HCT116 (cell line): ENCODE measurements at regions not wholly inside any gene's neighbourhood (a gene's known extent, or its start where the extent isn't known, plus 50 kb on each side); places are given as distances from the start of the nearest gene placed in this dataset.
"Not testable (repeated sequence)": the region's sequence is repeated elsewhere in the genome, so short reads cannot be mapped to it uniquely, and the experiment has no call there.

Source experiments
- ATAC-seq: fragments of 200-7000 bp; cut with Tn5 transposase; 2 replicates; pipeline ENCODE4 v1.9.1; 2020; ENCODE audit warnings: mild to moderate bottlenecking, moderate library complexity
- BruUV-seq: library from RNA; stranded (reverse); fragments of 400-500 nt; replicated peaks from 2 replicates; lab custom pipeline; 2021; lab: Mats Ljungman, UMichigan
- CTCF ChIA-PET: fragments of 300-600 bp; sonication (Branson Sonifier 250); formaldehyde crosslinking; loops from one replicate; lab custom pipeline; 2021; ENCODE audit warnings: antibody characterized with exemption; lab: Charles Lee
- POLR2A ChIA-PET: fragments of 300-600, 350-600 bp; sonication (Branson Sonifier 250); formaldehyde crosslinking; loops from one replicate; lab custom pipeline; 2021; ENCODE audit warnings: antibody characterized with exemption; lab: Charles Lee
- RAD21 ChIA-PET, 2 experiments: fragments of 300-600 bp; sonication (Branson Sonifier 250); formaldehyde crosslinking; loops; one replicate each; lab custom pipeline; 2023; ENCODE audit warnings: low total read pairs in 2 of 2; ENCODE audit not compliant: uncharacterized antibody in 2 of 2, unreplicated experiment in 2 of 2, low non-redundant PET in 1 of 2; lab: Charles Lee
- DNase-seq: peaks from one replicate; pipeline ENCODE4 v3.0.0-alpha.2; 2010; ENCODE audit warnings: low read depth, low spot score
- H2AFZ ChIP-seq: fragments of 200-600 bp; shearing (Covaris generic), sonication (generic); 2 replicates; pipeline ENCODE4 v1.6.1; 2017; ENCODE audit warnings: low read depth, mixed run types, mixed read lengths, antibody characterized with exemption, low read length; ENCODE audit not compliant: poor library complexity, severe bottlenecking
- H3K27ac ChIP-seq: 2 replicates; pipeline ENCODE4 v1.5.1; 2012; ENCODE audit warnings: low read depth, low read length
- H3K27me3 ChIP-seq: fragments of 200-600 bp; sonication (generic); 2 replicates; pipeline ENCODE4 v1.6.1; 2016; ENCODE audit warnings: mixed run types, low read length, mixed read lengths; ENCODE audit not compliant: insufficient read depth
- H3K36me3 ChIP-seq, 2 experiments: fragments of 200-500 bp in 1 of 2; fragments of 200-600 bp in 1 of 2; sonication (Bioruptor generic) in 1 of 2; sonication (generic) in 1 of 2; 2 replicates each; pipeline versions ENCODE4 v1.5.1 to v1.6.1; 2014 to 2016; ENCODE audit warnings: low read length in 2 of 2, inconsistent platforms in 1 of 2, mixed read lengths in 1 of 2, mixed run types in 1 of 2; ENCODE audit not compliant: insufficient read depth in 2 of 2, control insufficient read depth in 1 of 2
- H3K4me1 ChIP-seq, 2 experiments: fragments of 200-600 bp in 1 of 2; sonication (generic) in 1 of 2; 2 replicates each; pipeline versions ENCODE4 v1.5.1 to v1.6.1; 2012 to 2017; ENCODE audit warnings: low read length in 2 of 2, inconsistent platforms in 1 of 2, mild to moderate bottlenecking in 1 of 2, mixed read lengths in 1 of 2, mixed run types in 1 of 2, moderate library complexity in 1 of 2; ENCODE audit not compliant: insufficient read depth in 2 of 2, control insufficient read depth in 1 of 2
- H3K4me2 ChIP-seq: fragments of 200-600 bp; sonication (generic); 2 replicates; pipeline ENCODE4 v1.6.1; 2017; ENCODE audit warnings: mixed run types, low read length, mixed read lengths
- H3K4me3 ChIP-seq, 2 experiments: fragments of 200-600 bp in 1 of 2; sonication (generic) in 1 of 2; replicated peaks in 1 of 2; 2 replicates each; pipeline ENCODE4 v1.5.1; 2011 to 2016; ENCODE audit warnings: low read length in 2 of 2, control low read depth in 1 of 2, low read depth in 1 of 2, mild to moderate bottlenecking in 1 of 2, mixed read lengths in 1 of 2, mixed run types in 1 of 2
- H3K79me2 ChIP-seq: fragments of 200-600 bp; sonication (generic); 2 replicates; pipeline ENCODE4 v1.6.1; 2017; ENCODE audit warnings: mild to moderate bottlenecking, mixed run types, low read length, moderate library complexity, mixed read lengths; ENCODE audit not compliant: insufficient read depth
- H3K9ac ChIP-seq: fragments of 200-600 bp; sonication (generic); 2 replicates; pipeline ENCODE4 v1.6.1; 2016; ENCODE audit warnings: low read length, mixed read lengths
- H3K9me2 ChIP-seq: fragments of 200-600 bp; sonication (generic), shearing (Covaris generic); 2 replicates; pipeline ENCODE4 v1.6.1; 2017; ENCODE audit warnings: mixed run types, mild to moderate bottlenecking, moderate library complexity; ENCODE audit not compliant: insufficient read depth
- H3K9me3 ChIP-seq, 2 experiments: fragments of 200-500 bp in 1 of 2; fragments of 200-600 bp in 1 of 2; sonication (Bioruptor generic) in 1 of 2; sonication (generic) in 1 of 2; 2 replicates each; pipeline ENCODE4 v1.6.1; 2014 to 2017; ENCODE audit warnings: low read length in 2 of 2, mixed read lengths in 2 of 2, inconsistent platforms in 1 of 2, low read depth in 1 of 2, mild to moderate bottlenecking in 1 of 2, mixed run types in 1 of 2, moderate library complexity in 1 of 2; ENCODE audit not compliant: control insufficient read depth in 1 of 2, insufficient read depth in 1 of 2
- H4K20me1 ChIP-seq: fragments of 200-600 bp; sonication (generic), shearing (Covaris generic); 2 replicates; pipeline ENCODE4 v1.6.1; 2017; ENCODE audit warnings: mixed run types, mild to moderate bottlenecking, moderate library complexity; ENCODE audit not compliant: insufficient read depth
- ATF3 ChIP-seq: IDR thresholded peaks from 2 replicates; pipeline ENCODE4 v1.6.1; 2012
- CBX3 ChIP-seq: IDR thresholded peaks from 2 replicates; pipeline ENCODE4 v1.6.1; 2012; ENCODE audit warnings: low read depth
- CTCF ChIP-seq, 3 experiments: fragments of 200-600 bp in 1 of 3; sonication (generic) in 1 of 3; IDR thresholded peaks in 2 of 3; conservative IDR thresholded peaks in 1 of 3; 2 replicates each; pipeline ENCODE4 v1.5.1; 2012 to 2017; ENCODE audit warnings: low read depth in 2 of 3, low read length in 2 of 3, antibody characterized with exemption in 1 of 3, borderline replicate concordance in 1 of 3, control low read depth in 1 of 3, mild to moderate bottlenecking in 1 of 3, mixed read lengths in 1 of 3, mixed run types in 1 of 3, moderate library complexity in 1 of 3; ENCODE audit not compliant: insufficient read depth in 1 of 3
- ELF1 ChIP-seq: IDR thresholded peaks from 2 replicates; pipeline ENCODE4 v1.6.1; 2012; ENCODE audit warnings: low read depth, borderline replicate concordance
- EZH2phosphoT487 ChIP-seq: fragments of 200-600 bp; IDR thresholded peaks from 2 replicates; pipeline ENCODE4 v1.6.1; 2018; ENCODE audit warnings: antibody characterized with exemption, borderline replicate concordance
- FOSL1 ChIP-seq: IDR thresholded peaks from 2 replicates; pipeline ENCODE4 v1.6.1; 2012; ENCODE audit warnings: low read depth
- POLR2A ChIP-seq: IDR thresholded peaks from 2 replicates; pipeline ENCODE4 v1.7.0; 2011; ENCODE audit warnings: borderline replicate concordance; ENCODE audit not compliant: insufficient read depth, insufficient read length; ENCODE audit errors: extremely low read depth
- RAD21 ChIP-seq: IDR thresholded peaks from 2 replicates; pipeline ENCODE4 v1.6.1; 2012; ENCODE audit warnings: low read depth, mild to moderate bottlenecking
- SIN3A ChIP-seq: IDR thresholded peaks from 2 replicates; pipeline ENCODE4 v1.6.1; 2012; ENCODE audit warnings: low read depth
- SP1 ChIP-seq: IDR thresholded peaks from 2 replicates; pipeline ENCODE4 v1.6.1; 2012; ENCODE audit warnings: low read depth
- SRF ChIP-seq: IDR thresholded peaks from 2 replicates; pipeline ENCODE4 v1.6.1; 2012; ENCODE audit warnings: low read depth
- TCF7L2 ChIP-seq: IDR thresholded peaks from 2 replicates; pipeline ENCODE4 v1.7.0; 2011; ENCODE audit warnings: borderline replicate concordance, inconsistent platforms; ENCODE audit not compliant: insufficient read depth, insufficient read length; ENCODE audit errors: extremely low read depth
- YY1 ChIP-seq: IDR thresholded peaks from 2 replicates; pipeline ENCODE4 v1.6.1; 2011; ENCODE audit warnings: low read length, low read depth, moderate library complexity, mild to moderate bottlenecking; ENCODE audit not compliant: insufficient replicate concordance; ENCODE audit errors: extremely low read depth
- ZBTB33 ChIP-seq: IDR thresholded peaks from 2 replicates; pipeline ENCODE4 v1.6.1; 2011; ENCODE audit warnings: mild to moderate bottlenecking, low read length, moderate library complexity; ENCODE audit not compliant: insufficient replicate concordance; ENCODE audit errors: extremely low read depth
- ZNF274 ChIP-seq: fragments of 200-500 bp; sonication (Bioruptor generic); IDR thresholded peaks from 2 replicates; pipeline ENCODE4 v1.6.1; 2014; ENCODE audit warnings: mild to moderate bottlenecking, low read depth, low read length, inconsistent platforms
- intact Hi-C: fragments of 100-400 bp; cut with micrococcal nuclease; formaldehyde crosslinking; loops from 2 replicates; pipeline ENCODE4 v1.10.0; 2022

DNA sequence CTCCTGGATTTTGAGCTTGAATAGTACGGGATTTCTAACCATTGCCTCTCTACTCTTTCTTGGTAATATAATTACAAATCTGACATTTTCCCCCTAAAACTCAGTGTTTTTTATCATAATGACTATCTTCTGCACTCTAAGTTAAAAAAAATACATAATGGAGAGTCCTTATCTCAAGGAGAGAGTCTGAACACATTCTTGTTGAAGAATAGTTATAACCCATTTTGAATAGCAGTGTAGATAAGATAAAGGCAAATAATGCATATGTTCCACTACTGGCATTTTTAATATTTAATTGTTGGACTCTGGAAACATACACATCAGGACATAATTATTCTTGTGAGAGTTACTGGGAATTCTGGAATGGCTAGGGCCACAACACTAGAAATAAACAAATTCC lies 456.5 kb upstream of the ANO5 start:
- H3K36me3 ChIP-seq = no peaks in the 10 kb centered on the region
- H3K4me3 ChIP-seq = no peak overlapping the region
- ChIA-PET CTCF (no interaction called here), RAD21 (no interaction called here), POLR2A (no interaction called here)
- intact Hi-C loops = no loop called here
- H3K79me2 ChIP-seq = no peaks in the 10 kb centered on the region
- H3K27me3 ChIP-seq = no peaks in the 10 kb centered on the region
- H3K9me3 ChIP-seq = peaks cover 4 to 14% of the 10 kb centered on the region in 2 experiments; a peak in 2 of 4 replicates
- BruUV-seq = no TSS peak
- H3K4me2 ChIP-seq = no peak overlapping the region
- TF ChIP-seq SRF = no peak
- TF ChIP-seq ELF1 = no peak
- TF ChIP-seq YY1 = no peak
- no peak for TF ChIP-seq ATF3
- no peak for TF ChIP-seq SP1
- TF ChIP-seq EZH2phosphoT487 = no peak
- no peak for TF ChIP-seq POLR2A
- TF ChIP-seq FOSL1 = no peak
- no peak for TF ChIP-seq CTCF (IDR thresholded peaks at IDR 0.05 in 2 of 3, conservative IDR thresholded peaks at IDR 0.05 in 1 of 3; ENCODE audit: borderline replicate concordance in 1 of 3, insufficient read depth in 1 of 3, low read depth in 2 of 3, low read length in 2 of 3)
- no peak for TF ChIP-seq CBX3
- no peak for TF ChIP-seq TCF7L2
- no peak for TF ChIP-seq SIN3A
- no peak for TF ChIP-seq ZNF274
- TF ChIP-seq ZBTB33 = no peak
- no peak for TF ChIP-seq RAD21
- H3K9ac ChIP-seq = no peak overlapping the region
- ATAC-seq (no peak), DNase-seq (no peak)
- no peak overlapping the region for H3K27ac ChIP-seq
- H4K20me1 ChIP-seq = no peaks in the 10 kb centered on the region
- H3K9me2 ChIP-seq = no peaks in the 10 kb centered on the region
- H2AFZ ChIP-seq = no peak overlapping the region
- H3K4me1 ChIP-seq = no peaks in the 10 kb centered on the region

DNA sequence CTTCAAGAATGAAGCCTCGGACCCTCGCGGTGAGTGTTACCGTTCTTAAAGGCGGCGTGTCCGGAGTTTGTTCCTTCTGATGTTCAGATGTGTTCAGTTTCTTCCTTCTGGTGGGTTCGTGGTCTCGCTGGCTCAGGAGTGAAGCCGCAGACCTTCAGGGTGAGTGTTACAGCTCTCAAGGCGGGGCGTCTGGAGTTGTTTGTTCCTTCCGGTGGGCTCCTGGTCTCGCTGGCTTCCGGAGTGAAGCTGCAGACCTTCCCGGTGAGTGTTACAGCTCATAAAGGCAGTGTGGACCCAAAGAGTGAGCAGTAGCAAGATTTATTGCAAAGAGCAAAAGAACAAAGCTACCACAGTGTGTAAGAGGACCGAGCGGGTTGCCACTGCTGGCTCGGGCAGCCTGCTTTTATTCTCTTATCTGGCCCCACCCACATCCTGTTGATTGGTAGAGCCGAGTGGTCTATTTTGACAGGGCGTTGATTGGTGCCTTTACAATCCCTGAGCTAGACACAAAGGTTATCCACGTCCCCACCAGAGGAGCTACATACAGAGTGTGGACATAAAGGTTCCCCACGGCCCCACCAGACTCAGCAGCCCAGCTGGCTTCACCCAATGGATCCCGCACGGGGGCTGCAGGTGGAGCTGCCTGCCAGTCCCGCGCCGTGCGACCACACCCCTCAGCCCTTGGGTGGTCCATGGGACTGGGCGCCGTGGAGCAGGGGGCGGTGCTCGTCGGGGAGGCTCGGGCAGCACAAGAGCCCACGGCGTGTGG lies 440.2 kb upstream of the ANO5 start:
- DNase-seq, BruUV-seq, H3K9ac ChIP-seq: not testable (repeated sequence)

More for the DNA sequence above, 440.2 kb upstream of the ANO5 start:
- RAD21 ChIA-PET, H3K27me3 ChIP-seq, POLR2A ChIA-PET, H3K4me2 ChIP-seq, intact Hi-C loops, ATAC-seq, H3K36me3 ChIP-seq, H3K4me1 ChIP-seq, CTCF ChIA-PET, H3K4me3 ChIP-seq, H2AFZ ChIP-seq, H4K20me1 ChIP-seq, H3K9me2 ChIP-seq, H3K27ac ChIP-seq, H3K79me2 ChIP-seq: not testable (repeated sequence)
- H3K9me3 ChIP-seq = peaks cover 5 to 23% of the 10 kb centered on the region in 2 experiments; a peak in 2 of 4 replicates
